Peyer's patch (tissue), 4 donors: ENCODE measurements at regions not wholly inside any gene's neighbourhood (a gene's known extent, or its start where the extent isn't known, plus 50 kb on each side); places are given as distances from the start of the nearest gene placed in this dataset.

Experiments used
- CTCF ChIP-seq, 6 experiments: fragments of 450-650 bp in 4 of 6; fragments of 200-600 bp in 2 of 6; sonication (generic) in 1 of 6; IDR thresholded peaks; one replicate each; pipeline ENCODE4 v1.5.1; 2017 to 2019; ENCODE audit warnings: antibody characterized with exemption in 6 of 6, mild to moderate bottlenecking in 3 of 6, moderate library complexity in 1 of 6
- POLR2A ChIP-seq, 2 donors: fragments of 450-650 bp; IDR thresholded peaks; one replicate each; pipeline ENCODE4 v1.5.1; 2017; ENCODE audit warnings: antibody characterized with exemption in 2 of 2, mild to moderate bottlenecking in 2 of 2, moderate library complexity in 2 of 2

GRCh38 chr3:181567311-181568075 lies 144.2 kb upstream of the SOX2 start:
- no peak for TF ChIP-seq CTCF (IDR thresholded peaks at IDR 0.05)
- TF ChIP-seq POLR2A (IDR thresholded peaks at IDR 0.05): no peak
